ENCODE measurements at regions not wholly inside any gene's neighbourhood (a gene's known extent, or its start where the extent isn't known, plus 50 kb on each side); places are given as distances from the start of the nearest gene placed in this dataset.
"Not testable (repeated sequence)": the region's sequence is repeated elsewhere in the genome, so short reads cannot be mapped to it uniquely, and the experiment has no call there.

DNA sequence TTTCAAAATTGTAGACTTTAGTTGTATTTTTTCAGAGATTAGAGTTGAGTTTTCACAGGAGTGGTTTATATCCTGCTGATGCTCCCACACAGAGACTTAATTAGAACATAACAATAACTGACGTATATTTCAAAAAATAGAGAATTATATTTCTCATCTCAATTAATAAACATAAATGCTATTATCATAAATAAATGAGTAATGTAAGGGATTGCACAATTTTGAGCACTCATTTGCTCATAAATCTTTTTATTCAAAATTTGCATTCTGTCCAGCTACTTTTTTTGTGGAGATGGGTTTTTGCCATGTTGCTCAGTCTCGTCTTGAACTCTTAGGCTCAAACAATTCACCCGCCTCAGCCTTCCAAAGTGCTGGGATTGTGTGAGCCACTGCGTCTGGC, 515.7 kb upstream of the RORB start:
- Mint-ChIP-seq H3K9me3 (peaks cover 10 to 11% of the 10 kb centered on the region in 2 donors), H3K27ac (no peak overlapping the region)
- no peak for DNase-seq (ENCODE audit: low spot score in 2 of 2)

DNA sequence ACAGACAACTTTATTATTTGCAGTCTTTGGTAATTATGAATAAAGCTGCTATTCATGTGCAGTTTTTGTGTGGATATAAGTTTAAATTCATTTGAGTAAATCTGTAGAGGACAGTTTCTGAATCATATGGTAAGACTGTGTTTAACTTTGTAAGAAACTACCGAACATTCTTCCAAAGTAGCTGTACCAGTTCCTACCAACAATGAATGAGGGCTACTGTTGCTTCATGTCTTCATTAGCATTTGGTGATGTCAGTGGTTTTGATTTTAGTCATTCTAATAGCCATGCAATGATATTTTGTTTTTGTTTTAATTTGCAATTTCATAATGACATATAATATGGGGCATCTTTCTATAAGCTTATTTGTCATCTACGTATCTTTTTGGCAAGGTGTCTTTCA, 501.3 kb upstream of the RORB start:
- DNase-seq (ENCODE audit: low spot score in 2 of 2), result no peak
- no peaks in the 10 kb centered on the region for H3K36me3 Mint-ChIP-seq
- no peak for ATAC-seq
- peaks cover 5 to 13% of the 10 kb centered on the region in 2 donors for H3K9me3 Mint-ChIP-seq
- no peak overlapping the region for H3K27ac Mint-ChIP-seq

More for the DNA sequence above, 515.7 kb upstream of the RORB start:
- peaks cover 0 to 11% of the 10 kb centered on the region in 2 donors for H3K36me3 Mint-ChIP-seq
- no peak for ATAC-seq

DNA sequence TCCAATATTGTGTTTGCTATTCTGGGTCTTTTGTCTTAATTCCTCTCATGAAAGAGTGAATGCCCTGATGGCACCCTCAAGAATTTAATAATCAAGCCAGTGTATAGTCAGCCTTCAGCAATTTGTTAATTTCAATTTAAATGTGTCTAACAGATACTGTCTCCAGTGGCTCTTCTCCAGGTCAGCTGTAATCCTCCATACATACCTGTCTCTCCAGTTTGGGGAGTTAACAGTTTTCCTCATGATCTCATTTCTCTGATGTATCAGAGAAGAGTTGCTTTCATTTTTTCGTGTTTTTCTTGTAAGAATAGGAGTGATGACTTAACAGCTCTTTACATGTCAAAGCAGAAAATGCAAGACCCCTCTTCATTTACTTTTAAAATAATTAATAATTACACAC, 500.3 kb upstream of the RORB start:
- Mint-ChIP-seq H3K9me3 (peaks cover 4 to 6% of the 10 kb centered on the region in 2 donors), H3K27ac (no peak overlapping the region), H3K36me3 (no peaks in the 10 kb centered on the region)
- no peak for ATAC-seq
- no peak for DNase-seq (ENCODE audit: low spot score in 2 of 2)

DNA sequence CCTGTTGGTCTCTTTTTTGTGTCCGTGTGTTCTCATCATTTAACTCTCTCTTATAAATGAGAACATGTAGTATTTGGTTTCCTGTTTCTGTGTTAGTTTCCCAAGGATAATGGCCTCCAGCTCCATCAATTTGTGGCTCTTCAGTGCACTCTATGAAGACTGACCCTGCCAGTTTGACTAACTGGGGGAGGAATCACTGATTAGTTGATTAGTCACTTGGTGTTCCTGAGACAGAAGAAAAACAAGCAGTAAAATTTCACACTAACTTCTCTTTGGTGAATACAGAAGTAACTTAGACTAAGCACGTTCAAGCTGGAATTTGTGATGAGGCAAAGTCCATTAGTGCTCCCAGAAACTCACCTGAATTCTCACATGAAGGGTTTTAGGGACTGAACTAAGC, 495.8 kb upstream of the RORB start:
- Mint-ChIP-seq H3K9me3 (peaks cover 6 to 8% of the 10 kb centered on the region in 2 donors), H3K36me3 (no peaks in the 10 kb centered on the region), H3K27ac (no peak overlapping the region)
- no peak for ATAC-seq
- no peak for DNase-seq (ENCODE audit: low spot score in 2 of 2)

DNA sequence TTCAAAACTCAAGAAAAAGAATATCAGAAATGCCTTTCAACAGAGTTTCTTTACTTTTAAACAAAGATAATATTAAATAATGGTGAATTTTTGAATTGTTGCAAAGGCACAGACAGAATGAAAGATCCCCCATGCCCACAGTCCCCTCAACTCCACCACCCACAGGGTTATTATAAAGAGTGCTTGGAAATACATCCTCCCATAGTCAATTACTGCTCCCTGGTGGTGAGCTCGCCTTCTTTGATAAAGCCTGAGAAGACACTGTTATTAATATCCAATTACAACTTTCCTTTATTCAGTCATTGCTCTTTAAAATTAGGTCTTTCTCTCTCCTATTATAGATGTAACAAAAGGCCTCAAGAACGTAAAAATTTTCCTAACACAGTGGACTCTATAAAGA, 490.2 kb upstream of the RORB start:
- H3K27ac Mint-ChIP-seq, result no peak overlapping the region

DNA sequence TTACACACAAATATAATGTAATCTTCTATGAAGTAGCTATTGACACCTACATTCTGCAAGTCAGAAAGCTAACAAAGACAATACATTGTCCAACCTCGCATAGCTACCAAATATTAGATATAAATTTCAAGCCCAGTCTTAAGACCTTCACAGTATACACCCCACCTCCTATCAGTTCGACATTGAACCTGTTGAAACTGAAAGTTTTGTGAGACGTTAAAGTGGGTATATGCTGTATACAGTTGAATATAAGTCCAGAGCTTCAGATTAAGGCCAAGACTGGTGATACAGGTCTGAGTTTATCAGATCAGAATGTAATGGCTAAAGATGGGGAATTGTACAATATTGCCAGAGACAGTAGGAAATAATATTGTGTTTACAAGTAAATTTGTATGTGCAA, 489.3 kb upstream of the RORB start:
- Mint-ChIP-seq H3K9me3 (peaks cover 5 to 6% of the 10 kb centered on the region in 2 donors), H3K36me3 (no peaks in the 10 kb centered on the region), H3K27ac (no peak overlapping the region)
- DNase-seq (ENCODE audit: low spot score in 2 of 2), result no peak
- ATAC-seq, result no peak

More for the DNA sequence above, 490.2 kb upstream of the RORB start:
- H3K9me3 Mint-ChIP-seq, result peaks cover 5 to 6% of the 10 kb centered on the region in 2 donors
- H3K36me3 Mint-ChIP-seq, result no peaks in the 10 kb centered on the region
- no peak for DNase-seq (ENCODE audit: low spot score in 2 of 2)
- no peak for ATAC-seq

DNA sequence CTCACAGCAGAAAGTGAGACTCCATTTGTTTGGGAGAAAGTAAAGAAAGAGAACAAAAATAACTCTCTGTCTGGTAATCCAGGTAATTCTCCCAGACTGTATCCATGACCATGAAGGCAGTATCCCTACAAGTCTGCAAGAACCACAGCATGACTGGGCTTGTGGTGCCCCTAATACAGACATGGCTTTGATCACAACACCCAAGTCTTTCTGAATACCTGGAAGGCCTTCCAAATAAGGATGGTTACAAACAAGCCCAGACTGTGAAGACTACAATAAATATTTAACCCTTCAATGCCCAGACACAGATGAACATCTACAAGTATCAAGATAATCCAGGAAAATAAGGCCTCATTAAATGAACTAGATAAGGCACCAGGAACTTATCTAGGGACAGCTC, 481.1 kb upstream of the RORB start:
- DNase-seq (ENCODE audit: low spot score in 2 of 2) (no peak), ATAC-seq (no peak)
- Mint-ChIP-seq H3K9me3 (peaks cover 12 to 14% of the 10 kb centered on the region in 2 donors), H3K36me3 (no peaks in the 10 kb centered on the region), H3K27ac (no peak overlapping the region)

DNA sequence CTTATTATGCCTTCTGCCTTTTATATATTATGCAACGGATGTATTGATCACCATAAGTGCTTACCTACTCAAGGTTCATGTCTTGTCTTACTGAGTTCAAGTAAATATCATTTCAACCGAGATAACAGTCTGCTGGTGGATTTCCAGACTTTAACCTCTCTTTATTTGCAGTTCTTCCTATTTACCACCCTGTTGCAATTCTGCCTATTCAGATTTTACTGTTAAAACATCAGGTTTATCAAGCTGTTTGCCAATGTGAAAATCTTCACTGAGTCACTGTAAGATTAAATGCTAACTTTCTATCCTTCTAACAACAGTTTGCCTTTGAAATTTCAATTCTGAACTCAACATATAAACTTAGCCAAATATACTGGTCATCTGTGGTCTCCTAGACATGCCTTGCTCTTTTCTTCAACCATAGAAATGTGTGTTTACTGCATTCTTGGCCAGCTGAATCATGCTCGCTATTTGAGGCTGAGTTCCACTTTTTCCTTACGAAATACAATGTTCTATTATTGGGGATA, 471.7 kb upstream of the RORB start:
- DNase-seq (ENCODE audit: low spot score in 2 of 2) (no peak), ATAC-seq (no peak)
- Mint-ChIP-seq H3K27ac (no peak overlapping the region), H3K9me3 (peaks cover 18 to 20% of the 10 kb centered on the region in 2 donors), H3K36me3 (no peaks in the 10 kb centered on the region)

DNA sequence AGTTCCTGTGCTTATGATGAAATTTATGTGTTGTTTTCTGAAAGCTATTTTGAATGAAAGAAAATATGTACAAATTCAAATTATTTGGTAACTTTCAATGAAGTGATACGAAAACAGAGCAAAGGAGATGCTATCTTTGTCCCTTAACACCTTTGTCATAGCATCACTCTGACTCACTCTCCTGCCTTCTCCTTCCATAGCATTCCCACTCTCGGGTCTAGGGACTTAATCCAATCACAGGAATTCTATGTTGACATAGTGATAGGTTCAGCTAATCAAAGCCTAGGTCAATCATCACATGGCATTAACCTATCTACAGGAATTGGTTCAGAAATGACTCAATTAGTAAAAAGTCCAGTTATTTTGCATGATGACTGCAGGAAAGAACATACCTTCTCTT, 464.7 kb upstream of the RORB start:
- DNase-seq (ENCODE audit: low spot score in 2 of 2) (no peak), ATAC-seq (no peak)
- Mint-ChIP-seq H3K9me3 (peaks cover 0 to 14% of the 10 kb centered on the region in 2 donors), H3K27ac (no peak overlapping the region), H3K36me3 (peaks cover 0 to 5% of the 10 kb centered on the region in 2 donors)

DNA sequence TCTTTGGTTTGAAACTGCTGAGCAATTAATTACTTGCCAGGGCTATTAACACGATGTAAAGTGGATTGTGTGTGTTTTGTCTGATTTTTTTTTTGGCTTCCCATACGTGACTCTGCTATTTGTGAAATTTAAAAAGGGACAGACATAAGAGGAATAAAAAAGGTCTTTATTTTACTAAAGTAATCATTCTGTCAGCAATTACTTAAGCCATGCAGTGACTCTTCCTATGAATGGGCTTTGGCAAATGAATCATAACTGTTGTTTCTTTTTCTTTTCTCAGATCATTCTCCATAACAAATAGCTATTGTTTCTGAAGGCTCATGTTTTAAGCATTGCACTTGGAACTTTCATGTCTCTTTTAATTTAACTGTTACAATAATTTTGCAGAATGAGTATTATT, 461.3 kb upstream of the RORB start:
- ATAC-seq (peak in 1 of 2 donors; percentile 41), DNase-seq (ENCODE audit: low spot score in 2 of 2) (no peak)
- H3K27ac Mint-ChIP-seq, result no peak overlapping the region
- H3K36me3 Mint-ChIP-seq, result peaks cover 0 to 5% of the 10 kb centered on the region in 2 donors
- peaks cover 0 to 5% of the 10 kb centered on the region in 2 donors for H3K9me3 Mint-ChIP-seq

DNA sequence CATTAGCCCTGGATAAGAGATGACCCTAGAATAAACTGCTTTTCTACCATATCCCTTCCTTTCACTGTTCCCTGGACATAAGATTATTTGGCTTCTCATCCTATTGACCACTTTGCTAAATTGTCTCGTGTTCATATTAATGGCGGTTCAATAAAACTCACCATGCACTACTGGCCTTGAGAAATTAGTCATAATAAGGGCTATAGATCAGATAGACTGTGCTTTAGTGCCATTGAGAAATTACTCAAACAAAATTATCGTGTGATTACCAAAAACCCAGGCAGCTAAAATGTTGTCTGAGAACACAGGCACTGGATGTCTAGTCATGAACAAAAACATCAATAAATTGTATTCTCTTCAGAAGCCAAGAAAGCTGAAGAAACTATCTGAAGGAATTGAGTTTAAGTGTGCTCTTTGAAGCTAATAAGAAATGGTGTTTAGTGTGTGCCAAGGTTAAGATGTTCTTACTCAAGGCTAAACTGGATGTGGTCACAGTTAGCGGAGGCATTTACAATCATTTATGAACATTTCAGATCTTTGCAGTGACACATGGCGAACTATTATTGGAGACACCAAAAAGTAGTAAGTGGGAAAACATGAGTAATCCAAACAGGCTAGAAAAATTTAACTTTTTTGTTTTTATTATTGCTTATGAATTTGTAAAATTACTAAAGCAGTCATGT, 460.4 kb upstream of the RORB start:
- peak in 1 of 2 donors; percentile 92 for ATAC-seq
- Mint-ChIP-seq H3K9me3 (peaks cover under 1 to 5% of the 10 kb centered on the region in 2 donors), H3K36me3 (peaks cover 0 to 5% of the 10 kb centered on the region in 2 donors), H3K27ac (no peak overlapping the region)
- no peak for DNase-seq (ENCODE audit: low spot score in 2 of 2)

DNA sequence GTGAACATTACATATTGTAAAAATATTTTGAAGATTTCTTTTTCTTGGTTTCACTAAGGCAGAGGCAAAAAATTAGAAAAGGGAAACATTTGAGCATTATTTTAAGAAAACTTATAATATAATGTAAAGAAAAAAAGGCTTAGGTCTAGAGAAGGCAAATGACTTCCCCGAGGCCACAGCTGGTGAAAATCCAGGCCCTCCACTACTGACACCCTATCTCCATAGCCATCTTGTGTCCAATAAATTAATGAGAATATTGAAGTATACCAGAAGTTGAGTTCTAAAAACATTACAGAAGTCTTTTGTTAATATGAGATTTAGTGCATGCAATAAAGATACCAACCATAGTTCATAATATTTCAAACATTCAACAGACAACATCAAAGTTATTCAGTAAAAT, 459.9 kb upstream of the RORB start:
- H3K9me3 Mint-ChIP-seq, result peaks cover 6 to 9% of the 10 kb centered on the region in 2 donors
- H3K36me3 Mint-ChIP-seq, result peaks cover 0 to 5% of the 10 kb centered on the region in 2 donors
- ATAC-seq (no peak), DNase-seq (ENCODE audit: low spot score in 2 of 2) (no peak)
- no peak overlapping the region for H3K27ac Mint-ChIP-seq

DNA sequence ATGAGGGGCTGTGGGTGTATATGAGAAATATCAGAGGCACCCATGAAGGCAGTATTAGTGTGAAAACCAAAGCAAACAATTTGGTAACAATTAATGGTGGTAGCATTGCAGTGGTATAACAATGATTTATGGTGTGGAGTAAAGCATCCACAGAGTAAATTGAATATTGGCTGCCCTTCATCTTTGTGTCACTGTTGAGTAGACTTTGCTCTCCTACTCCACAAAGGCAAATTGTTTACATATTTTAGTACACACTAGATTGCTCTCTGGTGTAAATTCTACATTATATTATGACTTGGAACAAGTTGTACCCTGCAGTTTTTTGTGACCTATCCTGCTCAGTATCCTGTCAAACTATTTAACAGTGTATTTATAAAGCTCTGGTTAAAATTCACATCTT, 455.5 kb upstream of the RORB start:
- DNase-seq (ENCODE audit: low spot score in 2 of 2) (no peak), ATAC-seq (no peak)
- Mint-ChIP-seq H3K27ac (no peak overlapping the region), H3K9me3 (peaks cover 11 to 12% of the 10 kb centered on the region in 2 donors), H3K36me3 (peaks cover 0 to 2% of the 10 kb centered on the region in 2 donors)

DNA sequence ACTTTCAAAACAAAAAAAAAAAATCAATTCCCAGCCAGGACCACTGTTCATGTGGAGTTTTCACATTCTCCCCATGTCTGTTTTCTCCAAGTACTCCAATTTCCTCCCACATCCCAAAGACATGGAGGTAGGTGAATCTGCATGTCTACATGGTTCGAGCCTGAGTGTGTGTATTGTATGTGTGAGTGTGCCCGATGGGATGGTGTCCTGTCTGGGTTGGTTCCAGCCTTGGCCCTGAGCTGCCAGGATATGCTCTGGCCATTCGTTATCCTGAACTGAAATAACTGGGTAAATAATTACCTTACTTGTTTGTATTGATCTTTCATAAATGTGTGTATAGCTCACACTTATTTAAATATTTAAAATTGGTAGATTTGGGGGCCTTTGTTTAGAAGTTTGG, 452.3 kb upstream of the RORB start:
- ATAC-seq, result no peak
- DNase-seq (ENCODE audit: low spot score in 2 of 2), result no peak
- Mint-ChIP-seq H3K36me3 (no peaks in the 10 kb centered on the region), H3K27ac (no peak overlapping the region), H3K9me3 (peaks cover 11 to 12% of the 10 kb centered on the region in 2 donors)

DNA sequence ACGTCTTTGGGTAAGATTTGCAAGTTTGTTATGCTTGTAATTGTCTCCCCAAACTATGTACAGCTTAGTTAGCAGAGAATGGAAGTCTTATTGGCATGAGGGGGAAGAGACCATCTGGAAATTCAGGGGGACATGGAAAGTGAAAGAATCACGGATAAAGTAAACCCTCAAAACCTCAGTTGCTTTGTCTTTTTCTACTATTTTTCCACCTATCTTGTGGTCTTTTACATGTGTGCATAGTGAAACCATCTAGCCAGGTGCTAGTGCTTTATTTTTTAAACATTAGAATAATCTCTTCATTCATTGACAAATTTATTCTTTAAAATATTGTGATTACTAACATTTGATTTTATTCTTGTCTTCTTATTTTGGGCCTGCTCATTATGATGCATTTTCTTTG, 441.1 kb upstream of the RORB start:
- Mint-ChIP-seq H3K36me3 (no peaks in the 10 kb centered on the region), H3K9me3 (peaks cover 18 to 20% of the 10 kb centered on the region in 2 donors), H3K27ac (no peak overlapping the region)
- ATAC-seq (no peak), DNase-seq (ENCODE audit: low spot score in 2 of 2) (no peak)

DNA sequence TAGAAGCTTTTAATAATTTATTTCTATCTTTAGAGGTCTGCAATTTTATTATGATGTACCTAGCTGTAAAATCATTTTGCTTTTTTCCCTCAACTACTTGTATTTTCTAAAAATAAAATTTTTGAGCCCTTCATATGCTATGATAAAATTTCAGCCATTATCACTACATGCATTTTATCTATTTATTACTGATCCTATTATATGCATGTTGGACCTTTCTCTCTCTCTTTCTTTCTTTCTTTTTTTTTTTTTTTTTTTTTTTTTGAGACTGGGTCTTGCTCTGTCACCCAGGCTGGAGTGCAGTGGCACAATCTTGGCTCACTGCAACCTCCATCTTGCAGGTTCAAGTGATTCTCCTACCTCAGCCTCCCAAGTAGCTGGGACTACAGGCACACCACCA, 440.1 kb upstream of the RORB start:
- not testable (repeated sequence) for ATAC-seq; DNase-seq (ENCODE audit: low spot score in 2 of 2); H3K27ac Mint-ChIP-seq; H3K36me3 Mint-ChIP-seq
- peaks cover 20 to 25% of the 10 kb centered on the region in 2 donors for H3K9me3 Mint-ChIP-seq

DNA sequence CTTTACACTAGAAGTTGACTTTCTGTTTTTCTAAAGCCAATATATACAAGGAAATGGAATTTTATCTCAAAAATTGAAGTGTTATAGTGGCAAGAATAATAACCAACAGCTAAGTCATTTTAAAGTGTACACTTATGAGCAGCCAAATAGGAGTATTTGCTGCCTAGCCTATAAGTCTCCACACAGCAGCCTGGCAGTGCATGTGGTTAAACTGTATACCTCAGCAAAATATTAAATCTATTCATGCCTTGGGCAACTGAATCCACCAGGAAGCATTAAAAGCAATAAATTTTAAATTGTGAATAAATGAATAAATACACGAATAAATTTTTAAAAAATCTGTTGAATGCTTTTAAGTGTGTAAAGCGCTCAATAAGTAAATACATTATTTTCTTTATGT, 432.4 kb upstream of the RORB start:
- ATAC-seq (no peak), DNase-seq (ENCODE audit: low spot score in 2 of 2) (no peak)

DNA sequence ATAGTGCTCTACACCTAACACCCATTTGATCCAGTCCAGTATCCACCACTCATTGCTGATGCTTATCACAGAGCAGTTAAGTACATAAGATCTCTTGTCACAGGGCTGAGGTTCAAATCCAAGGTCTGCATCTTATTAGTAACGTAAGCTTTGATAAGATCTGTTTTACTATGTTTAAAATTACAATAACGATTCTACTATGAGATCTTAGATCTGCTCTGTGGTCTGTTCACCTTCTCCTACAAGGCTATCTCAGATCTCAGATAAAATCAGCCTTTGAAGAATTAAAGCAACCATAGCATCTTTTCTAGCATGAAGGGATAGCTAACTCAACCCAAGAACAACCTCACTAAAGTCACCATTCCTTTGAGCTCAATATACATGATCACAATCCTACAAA, 431.0 kb upstream of the RORB start:
- peaks cover 0 to 5% of the 10 kb centered on the region in 2 donors for H3K36me3 Mint-ChIP-seq
- H3K9me3 Mint-ChIP-seq, result peaks cover 23 to 25% of the 10 kb centered on the region in 2 donors
- no peak for DNase-seq (ENCODE audit: low spot score in 2 of 2)
- ATAC-seq, result no peak
- H3K27ac Mint-ChIP-seq, result no peak overlapping the region

More for the DNA sequence above, 432.4 kb upstream of the RORB start:
- Mint-ChIP-seq H3K36me3 (peaks cover 0 to 5% of the 10 kb centered on the region in 2 donors), H3K27ac (no peak overlapping the region), H3K9me3 (peaks cover 23 to 29% of the 10 kb centered on the region in 2 donors)

All from activated naive CD4-positive, alpha-beta T cell treated with anti-CD3 and anti-CD28 coated beads, Interleukin-2, amount 50 U/mL, for 72 hours (primary cell).